22Rv1 (cell line): ENCODE measurements at regions not wholly inside any gene's neighbourhood (a gene's known extent, or its start where the extent isn't known, plus 50 kb on each side); places are given as distances from the start of the nearest gene placed in this dataset.

ENCODE experiments used
- ZFX ChIP-seq: fragments of 450-650 bp; IDR thresholded peaks from 2 replicates; pipeline ENCODE4 v1.6.1; 2017; ENCODE audit warnings: antibody characterized with exemption, borderline replicate concordance
- TF ChIP-seq, protein P1 (sequence below): fragments of 450-650 bp; IDR thresholded peaks from 2 replicates; pipeline ENCODE4 v1.5.1; 2017; ENCODE audit warnings: mild to moderate bottlenecking

DNA sequence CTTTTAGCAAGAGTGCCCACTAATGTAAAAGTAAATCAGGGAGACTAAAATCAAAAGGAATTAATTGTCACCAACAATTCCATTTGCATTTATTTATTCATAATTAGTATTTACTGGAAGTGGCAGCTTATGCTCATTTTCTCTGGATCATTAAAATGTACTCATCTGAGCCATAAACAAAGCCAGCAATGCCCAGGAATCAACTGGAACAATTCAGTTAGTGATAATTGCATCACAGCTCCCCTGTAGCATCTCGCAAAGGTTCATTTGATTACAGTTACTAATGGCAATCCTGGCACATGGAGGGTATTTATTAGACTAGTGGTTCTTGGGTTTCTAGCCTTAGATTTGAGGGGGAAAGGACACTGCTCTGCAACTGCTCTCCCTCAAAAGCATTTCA lies 92.7 kb upstream of the C1orf21 start:
- TF ChIP-seq, protein P1, sequence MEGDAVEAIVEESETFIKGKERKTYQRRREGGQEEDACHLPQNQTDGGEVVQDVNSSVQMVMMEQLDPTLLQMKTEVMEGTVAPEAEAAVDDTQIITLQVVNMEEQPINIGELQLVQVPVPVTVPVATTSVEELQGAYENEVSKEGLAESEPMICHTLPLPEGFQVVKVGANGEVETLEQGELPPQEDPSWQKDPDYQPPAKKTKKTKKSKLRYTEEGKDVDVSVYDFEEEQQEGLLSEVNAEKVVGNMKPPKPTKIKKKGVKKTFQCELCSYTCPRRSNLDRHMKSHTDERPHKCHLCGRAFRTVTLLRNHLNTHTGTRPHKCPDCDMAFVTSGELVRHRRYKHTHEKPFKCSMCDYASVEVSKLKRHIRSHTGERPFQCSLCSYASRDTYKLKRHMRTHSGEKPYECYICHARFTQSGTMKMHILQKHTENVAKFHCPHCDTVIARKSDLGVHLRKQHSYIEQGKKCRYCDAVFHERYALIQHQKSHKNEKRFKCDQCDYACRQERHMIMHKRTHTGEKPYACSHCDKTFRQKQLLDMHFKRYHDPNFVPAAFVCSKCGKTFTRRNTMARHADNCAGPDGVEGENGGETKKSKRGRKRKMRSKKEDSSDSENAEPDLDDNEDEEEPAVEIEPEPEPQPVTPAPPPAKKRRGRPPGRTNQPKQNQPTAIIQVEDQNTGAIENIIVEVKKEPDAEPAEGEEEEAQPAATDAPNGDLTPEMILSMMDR = no peak
- no peak for TF ChIP-seq ZFX
